A549 (cell line): ENCODE measurements at regions not wholly inside any gene's neighbourhood (a gene's known extent, or its start where the extent isn't known, plus 50 kb on each side); places are given as distances from the start of the nearest gene placed in this dataset.

Experiments used
- ATAC-seq, 2 experiments: fragments of 200-7000 bp in 1 of 2; fragments of >200 bp in 1 of 2; cut with Nextera tagmentation in 1 of 2; cut with Tn5 transposase in 1 of 2; 3 replicates each; pipeline versions ENCODE4 v1.8.0 to v1.9.1; 2018 to 2020; ENCODE audit warnings: mild to moderate bottlenecking in 1 of 2, moderate library complexity in 1 of 2
- CTCF ChIA-PET: fragments of 300-600 bp; sonication (Branson Sonifier 250); formaldehyde crosslinking; extraction: SDS; loops from one replicate; lab custom pipeline; 2021; ENCODE audit warnings: antibody characterized with exemption, inconsistent platforms; lab: Yijun Ruan, JAX
- POLR2A ChIA-PET: fragments of 350-600 bp; formaldehyde crosslinking; extraction: SDS; loops from one replicate; lab custom pipeline; 2021; ENCODE audit warnings: antibody characterized with exemption, inconsistent platforms; lab: Yijun Ruan, JAX
- DNase-seq, 2 experiments: peaks; one replicate each; pipeline versions ENCODE4 v3.0.0 to v3.0.0-alpha.2; 2011 to 2016; ENCODE audit warnings: low read depth in 1 of 2, low spot score in 1 of 2
- FAIRE-seq: peaks from 2 replicates; lab custom pipeline; 2011; peaks lifted over from hg19 to GRCh38; lab: Jason Lieb, UNC
- H3K27ac ChIP-seq, 2 experiments: fragments of >200 bp; sonication (Bioruptor Twin); formaldehyde crosslinking; 3 replicates each; pipeline ENCODE4 v1.5.1; 2016 to 2017
- H3K4me1 ChIP-seq: fragments of >200 bp; sonication (Bioruptor Twin); formaldehyde crosslinking; 3 replicates; pipeline ENCODE4 v1.6.1; 2016
- H3K4me2 ChIP-seq: fragments of >200 bp; sonication (Bioruptor Twin); formaldehyde crosslinking; 3 replicates; pipeline ENCODE4 v1.6.1; 2016
- H3K4me3 ChIP-seq: fragments of >200 bp; sonication (Bioruptor Twin); formaldehyde crosslinking; 3 replicates; pipeline ENCODE4 v1.5.1; 2016
- H3K9me3 ChIP-seq: fragments of >200 bp; sonication (Bioruptor Twin); formaldehyde crosslinking; 3 replicates; pipeline ENCODE4 v1.6.1; 2016
- ATOH8 ChIP-seq: fragments of 250-450 bp; sonication (Bioruptor Pico); IDR thresholded peaks from 2 replicates; pipeline ENCODE4 v1.5.0; 2020; ENCODE audit warnings: low read depth, mild to moderate bottlenecking, moderate library complexity
- BHLHE40 ChIP-seq: IDR thresholded peaks from 2 replicates; pipeline ENCODE4 v1.6.1; 2012; ENCODE audit warnings: low read depth, low read length, inconsistent platforms
- CBX8 ChIP-seq: fragments of 200-600 bp; sonication (generic); IDR thresholded peaks from 2 replicates; pipeline ENCODE4 v1.6.1; 2016
- CTCF ChIP-seq: fragments of >200 bp; sonication (Bioruptor Twin); formaldehyde crosslinking; IDR thresholded peaks from 3 replicates; pipeline ENCODE4 v1.5.1; 2016
- FOSL2 ChIP-seq, 2 experiments: fragments of 450-650 bp in 1 of 2; fragments of >200 bp in 1 of 2; sonication (Bioruptor Twin) in 1 of 2; formaldehyde crosslinking; IDR thresholded peaks; 2 replicates each; pipeline versions ENCODE4 v1.5.0 to v1.6.1; 2016 to 2020; ENCODE audit warnings: mild to moderate bottlenecking in 1 of 2, moderate library complexity in 1 of 2
- HDAC2 ChIP-seq: fragments of 200-600 bp; sonication (generic); IDR thresholded peaks from 2 replicates; pipeline ENCODE4 v1.6.1; 2016
- HOXA7 ChIP-seq: fragments of 250-450 bp; sonication (Bioruptor Pico); IDR thresholded peaks from 2 replicates; pipeline ENCODE4 v1.5.0; 2020; ENCODE audit warnings: mild to moderate bottlenecking, moderate library complexity
- HOXB5 ChIP-seq: fragments of 250-450 bp; sonication (Bioruptor Pico); IDR thresholded peaks from 2 replicates; pipeline ENCODE4 v1.5.0; 2020; ENCODE audit warnings: mild to moderate bottlenecking, moderate library complexity
- JUN ChIP-seq, 2 experiments: fragments of >200 bp; sonication (Bioruptor Twin); formaldehyde crosslinking; IDR thresholded peaks; 2 replicates in 1 of 2; 3 replicates in 1 of 2; pipeline ENCODE4 v1.6.1; 2016 to 2017
- KDM1A ChIP-seq: fragments of 200-600 bp; sonication (generic); IDR thresholded peaks from 2 replicates; pipeline ENCODE4 v1.6.1; 2016; ENCODE audit warnings: low read depth, mild to moderate bottlenecking
- NFE2L2 ChIP-seq: fragments of 150-350 bp; conservative IDR thresholded peaks from 2 replicates; pipeline ENCODE4 v1.6.1; 2014; ENCODE audit warnings: low read length
- RARB ChIP-seq: fragments of 250-450 bp; sonication (Bioruptor Pico); IDR thresholded peaks from 2 replicates; pipeline ENCODE4 v1.8.0; 2021; ENCODE audit warnings: mild to moderate bottlenecking, moderate library complexity
- ZFP36 ChIP-seq: fragments of 450-650 bp; IDR thresholded peaks from 2 replicates; pipeline ENCODE4 v1.6.1; 2014; ENCODE audit warnings: borderline replicate concordance; ENCODE audit not compliant: partially characterized antibody
- ZSCAN20 ChIP-seq: fragments of 250-450 bp; sonication (Bioruptor Pico); IDR thresholded peaks from 2 replicates; pipeline ENCODE4 v1.8.0; 2022; ENCODE audit warnings: mild to moderate bottlenecking, moderate library complexity
- WGBS: methylation state at CpG from one replicate; pipeline ENCODE4 v1.1.6; 2017; ENCODE audit errors: missing lambda C conversion rate; 5-methylcytosine and 5-hydroxymethylcytosine counted together
- TF ChIP-seq, protein P1 (sequence below): fragments of 150-350 bp; IDR thresholded peaks from 2 replicates; pipeline ENCODE4 v1.6.1; 2014; ENCODE audit warnings: low read depth, mild to moderate bottlenecking, low read length
- TF ChIP-seq, protein P2 (sequence below): fragments of 200-600 bp; sonication (generic); IDR thresholded peaks from 2 replicates; pipeline ENCODE4 v1.6.1; 2016; ENCODE audit warnings: antibody characterized with exemption, mild to moderate bottlenecking, moderate library complexity
- TF ChIP-seq, protein P3 (sequence below): fragments of >200 bp; sonication (Bioruptor Twin); formaldehyde crosslinking; IDR thresholded peaks from 2 replicates; pipeline ENCODE4 v1.6.1; 2016

DNA sequence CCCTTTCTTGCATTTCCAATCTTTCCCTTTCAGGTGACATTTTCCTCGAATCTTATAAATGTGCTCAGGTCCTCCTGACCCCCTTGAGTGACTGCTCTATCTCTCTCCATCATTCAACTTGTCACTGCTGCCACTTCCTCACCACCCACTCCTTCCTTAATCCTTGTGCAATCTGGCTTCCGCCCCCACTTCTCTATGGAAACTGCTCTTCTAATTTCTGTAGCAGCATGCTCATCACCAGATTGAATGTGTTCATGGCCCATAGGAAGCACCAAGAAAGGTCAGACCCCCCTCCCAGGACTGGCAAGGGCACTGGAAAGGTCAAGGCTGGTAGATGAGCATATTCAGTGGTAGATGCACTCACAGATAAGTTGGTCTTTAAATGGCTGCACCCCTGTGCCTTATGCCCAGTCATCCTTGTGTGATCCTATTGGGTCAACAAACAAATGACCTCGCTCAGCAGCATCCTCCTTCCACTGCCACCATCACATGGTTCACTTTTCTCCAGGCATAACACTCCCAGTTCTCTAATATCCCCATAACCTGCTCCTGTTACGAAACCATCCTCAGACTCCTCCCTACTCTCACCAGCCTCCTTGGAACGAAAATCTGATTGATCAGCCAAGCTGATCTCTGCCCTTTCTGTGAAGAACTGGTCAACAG lies 288.5 kb upstream of the POU3F1 start:
- no peak overlapping the region for H3K4me2 ChIP-seq
- CTCF ChIA-PET, result no interaction called here
- DNase-seq (no peak), FAIRE-seq (no peak)
- no peak overlapping the region for H3K4me3 ChIP-seq
- POLR2A ChIA-PET, result no interaction called here
- no peaks in the 10 kb centered on the region for H3K9me3 ChIP-seq
- H3K4me1 ChIP-seq, result no peaks in the 10 kb centered on the region
- WGBS, result 0% methylated on average over 5 of the region's 5 CpGs
- TF ChIP-seq, protein P1, sequence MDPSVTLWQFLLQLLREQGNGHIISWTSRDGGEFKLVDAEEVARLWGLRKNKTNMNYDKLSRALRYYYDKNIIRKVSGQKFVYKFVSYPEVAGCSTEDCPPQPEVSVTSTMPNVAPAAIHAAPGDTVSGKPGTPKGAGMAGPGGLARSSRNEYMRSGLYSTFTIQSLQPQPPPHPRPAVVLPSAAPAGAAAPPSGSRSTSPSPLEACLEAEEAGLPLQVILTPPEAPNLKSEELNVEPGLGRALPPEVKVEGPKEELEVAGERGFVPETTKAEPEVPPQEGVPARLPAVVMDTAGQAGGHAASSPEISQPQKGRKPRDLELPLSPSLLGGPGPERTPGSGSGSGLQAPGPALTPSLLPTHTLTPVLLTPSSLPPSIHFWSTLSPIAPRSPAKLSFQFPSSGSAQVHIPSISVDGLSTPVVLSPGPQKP, result no peak
- TF ChIP-seq HOXA7 (CRISPR knock-in tag), result no peak
- no peak for TF ChIP-seq ATOH8 (CRISPR knock-in tag)
- TF ChIP-seq, protein P2, sequence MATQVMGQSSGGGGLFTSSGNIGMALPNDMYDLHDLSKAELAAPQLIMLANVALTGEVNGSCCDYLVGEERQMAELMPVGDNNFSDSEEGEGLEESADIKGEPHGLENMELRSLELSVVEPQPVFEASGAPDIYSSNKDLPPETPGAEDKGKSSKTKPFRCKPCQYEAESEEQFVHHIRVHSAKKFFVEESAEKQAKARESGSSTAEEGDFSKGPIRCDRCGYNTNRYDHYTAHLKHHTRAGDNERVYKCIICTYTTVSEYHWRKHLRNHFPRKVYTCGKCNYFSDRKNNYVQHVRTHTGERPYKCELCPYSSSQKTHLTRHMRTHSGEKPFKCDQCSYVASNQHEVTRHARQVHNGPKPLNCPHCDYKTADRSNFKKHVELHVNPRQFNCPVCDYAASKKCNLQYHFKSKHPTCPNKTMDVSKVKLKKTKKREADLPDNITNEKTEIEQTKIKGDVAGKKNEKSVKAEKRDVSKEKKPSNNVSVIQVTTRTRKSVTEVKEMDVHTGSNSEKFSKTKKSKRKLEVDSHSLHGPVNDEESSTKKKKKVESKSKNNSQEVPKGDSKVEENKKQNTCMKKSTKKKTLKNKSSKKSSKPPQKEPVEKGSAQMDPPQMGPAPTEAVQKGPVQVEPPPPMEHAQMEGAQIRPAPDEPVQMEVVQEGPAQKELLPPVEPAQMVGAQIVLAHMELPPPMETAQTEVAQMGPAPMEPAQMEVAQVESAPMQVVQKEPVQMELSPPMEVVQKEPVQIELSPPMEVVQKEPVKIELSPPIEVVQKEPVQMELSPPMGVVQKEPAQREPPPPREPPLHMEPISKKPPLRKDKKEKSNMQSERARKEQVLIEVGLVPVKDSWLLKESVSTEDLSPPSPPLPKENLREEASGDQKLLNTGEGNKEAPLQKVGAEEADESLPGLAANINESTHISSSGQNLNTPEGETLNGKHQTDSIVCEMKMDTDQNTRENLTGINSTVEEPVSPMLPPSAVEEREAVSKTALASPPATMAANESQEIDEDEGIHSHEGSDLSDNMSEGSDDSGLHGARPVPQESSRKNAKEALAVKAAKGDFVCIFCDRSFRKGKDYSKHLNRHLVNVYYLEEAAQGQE, result no peak
- no peak for TF ChIP-seq JUN (IDR thresholded peaks at IDR 0.05)
- no peak for TF ChIP-seq CTCF
- no peak for TF ChIP-seq FOSL2 (IDR thresholded peaks at IDR 0.05)
- no peak for TF ChIP-seq FOSL2 (CRISPR knock-in tag; IDR thresholded peaks at IDR 0.05)
- TF ChIP-seq HDAC2, result no peak
- TF ChIP-seq RARB (CRISPR knock-in tag), result no peak
- no peak for TF ChIP-seq NFE2L2
- TF ChIP-seq BHLHE40, result no peak
- no peak for TF ChIP-seq CBX8
- no peak for TF ChIP-seq ZSCAN20 (CRISPR knock-in tag)
- no peak for TF ChIP-seq ZFP36
- TF ChIP-seq HOXB5 (CRISPR knock-in tag), result no peak
- TF ChIP-seq KDM1A, result no peak
- TF ChIP-seq, all 56 proteins: peak for 0
- ATAC-seq, result no peak
- no peak overlapping the region for H3K27ac ChIP-seq

DNA sequence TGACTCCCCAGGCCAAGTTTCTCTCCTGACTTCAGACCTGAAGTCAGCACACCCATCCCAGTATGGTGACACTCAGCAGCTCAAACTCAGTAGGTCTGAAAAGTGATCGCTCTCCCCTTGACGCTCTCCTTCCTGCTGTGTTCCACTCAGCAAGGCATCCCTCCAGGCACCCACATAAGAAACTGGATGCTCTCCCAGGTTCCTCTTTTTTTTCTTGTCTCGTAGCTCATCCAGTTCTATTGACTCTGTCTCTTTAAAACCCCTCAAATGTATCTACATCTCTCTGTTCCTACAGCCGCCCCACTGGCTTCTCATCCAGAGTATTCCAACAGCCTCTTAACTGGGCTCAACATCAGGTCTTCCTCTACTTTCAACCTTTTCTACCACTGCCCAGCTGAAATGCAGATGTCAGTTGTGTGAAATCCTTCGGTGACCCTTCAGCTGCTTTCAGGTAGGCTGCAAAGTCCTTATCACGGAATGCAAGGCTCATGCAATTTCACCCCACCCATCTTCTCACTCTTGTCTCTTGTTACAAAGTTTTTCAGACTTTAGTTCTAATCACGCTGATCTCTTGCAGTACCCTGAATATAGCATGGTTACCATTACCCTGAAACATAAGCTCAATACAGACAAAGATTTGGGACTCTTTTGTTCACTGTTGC lies 286.2 kb upstream of the POU3F1 start:
- H3K4me1 ChIP-seq, result no peaks in the 10 kb centered on the region
- DNase-seq (no peak), FAIRE-seq (no peak), ATAC-seq (no peak)
- no peak overlapping the region for H3K4me2 ChIP-seq
- ChIA-PET CTCF (no interaction called here), POLR2A (no interaction called here)
- no peak overlapping the region for H3K27ac ChIP-seq
- TF ChIP-seq, protein P3, sequence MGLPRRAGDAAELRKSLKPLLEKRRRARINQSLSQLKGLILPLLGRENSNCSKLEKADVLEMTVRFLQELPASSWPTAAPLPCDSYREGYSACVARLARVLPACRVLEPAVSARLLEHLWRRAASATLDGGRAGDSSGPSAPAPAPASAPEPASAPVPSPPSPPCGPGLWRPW, result no peak
- no peaks in the 10 kb centered on the region for H3K9me3 ChIP-seq
- 14% methylated on average over 7 of the region's 7 CpGs for WGBS
- no peak overlapping the region for H3K4me3 ChIP-seq
